ENCODE measurements at regions not wholly inside any gene's neighbourhood (a gene's known extent, or its start where the extent isn't known, plus 50 kb on each side); places are given as distances from the start of the nearest gene placed in this dataset.

DNA sequence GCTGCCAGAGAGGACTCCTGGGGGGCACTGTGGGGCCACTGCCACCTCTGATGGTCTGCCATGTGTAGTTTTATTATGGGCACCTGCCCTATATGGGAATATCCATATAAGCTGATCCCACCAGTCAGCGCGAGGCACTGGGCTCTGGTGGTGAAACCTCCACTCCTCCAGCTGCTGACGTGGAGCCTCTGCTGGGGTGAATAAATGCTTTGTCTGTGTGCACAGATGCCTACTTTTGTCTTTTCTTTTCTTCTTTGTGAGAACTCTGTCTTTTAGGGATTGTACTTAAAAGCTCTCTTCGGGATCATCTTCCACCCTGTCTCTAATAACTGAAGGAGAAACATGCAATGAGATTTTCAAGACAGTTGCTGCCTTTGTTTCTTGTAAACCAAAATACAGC, 68.9 kb upstream of the NCK2 start:
- CTCF ChIA-PET: no interaction called here
- no peak overlapping the region for H3K4me2 ChIP-seq
- TF ChIP-seq RAD21 (IDR thresholded peaks at IDR 0.05; ENCODE audit: low read length): no peak
- TF ChIP-seq MXI1 (IDR thresholded peaks at IDR 0.05; ENCODE audit: low read depth, low read length): no peak
- TF ChIP-seq TCF12 (IDR thresholded peaks at IDR 0.05): no peak
- TF ChIP-seq SIN3A (IDR thresholded peaks at IDR 0.05; ENCODE audit: borderline replicate concordance, low read depth, low read length): no peak
- TF ChIP-seq, protein P1, sequence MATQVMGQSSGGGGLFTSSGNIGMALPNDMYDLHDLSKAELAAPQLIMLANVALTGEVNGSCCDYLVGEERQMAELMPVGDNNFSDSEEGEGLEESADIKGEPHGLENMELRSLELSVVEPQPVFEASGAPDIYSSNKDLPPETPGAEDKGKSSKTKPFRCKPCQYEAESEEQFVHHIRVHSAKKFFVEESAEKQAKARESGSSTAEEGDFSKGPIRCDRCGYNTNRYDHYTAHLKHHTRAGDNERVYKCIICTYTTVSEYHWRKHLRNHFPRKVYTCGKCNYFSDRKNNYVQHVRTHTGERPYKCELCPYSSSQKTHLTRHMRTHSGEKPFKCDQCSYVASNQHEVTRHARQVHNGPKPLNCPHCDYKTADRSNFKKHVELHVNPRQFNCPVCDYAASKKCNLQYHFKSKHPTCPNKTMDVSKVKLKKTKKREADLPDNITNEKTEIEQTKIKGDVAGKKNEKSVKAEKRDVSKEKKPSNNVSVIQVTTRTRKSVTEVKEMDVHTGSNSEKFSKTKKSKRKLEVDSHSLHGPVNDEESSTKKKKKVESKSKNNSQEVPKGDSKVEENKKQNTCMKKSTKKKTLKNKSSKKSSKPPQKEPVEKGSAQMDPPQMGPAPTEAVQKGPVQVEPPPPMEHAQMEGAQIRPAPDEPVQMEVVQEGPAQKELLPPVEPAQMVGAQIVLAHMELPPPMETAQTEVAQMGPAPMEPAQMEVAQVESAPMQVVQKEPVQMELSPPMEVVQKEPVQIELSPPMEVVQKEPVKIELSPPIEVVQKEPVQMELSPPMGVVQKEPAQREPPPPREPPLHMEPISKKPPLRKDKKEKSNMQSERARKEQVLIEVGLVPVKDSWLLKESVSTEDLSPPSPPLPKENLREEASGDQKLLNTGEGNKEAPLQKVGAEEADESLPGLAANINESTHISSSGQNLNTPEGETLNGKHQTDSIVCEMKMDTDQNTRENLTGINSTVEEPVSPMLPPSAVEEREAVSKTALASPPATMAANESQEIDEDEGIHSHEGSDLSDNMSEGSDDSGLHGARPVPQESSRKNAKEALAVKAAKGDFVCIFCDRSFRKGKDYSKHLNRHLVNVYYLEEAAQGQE (IDR thresholded peaks at IDR 0.05; ENCODE audit: low read depth, low read length): no peak
- TF ChIP-seq FOSL2 (IDR thresholded peaks at IDR 0.05; ENCODE audit: borderline replicate concordance, low read depth): no peak
- TF ChIP-seq YY1 (IDR thresholded peaks at IDR 0.05; ENCODE audit: low read depth): no peak
- no peak for TF ChIP-seq GATA2 (CRISPR knock-in tag; IDR thresholded peaks at IDR 0.05)
- no peak for TF ChIP-seq EZH2phosphoT487 (IDR thresholded peaks at IDR 0.05; ENCODE audit: borderline replicate concordance, low read depth)
- no peak for TF ChIP-seq TAF1 (IDR thresholded peaks at IDR 0.05; ENCODE audit: borderline replicate concordance, low read depth, low read length)
- TF ChIP-seq FOXM1 (IDR thresholded peaks at IDR 0.05; ENCODE audit: low read depth): no peak
- TF ChIP-seq, protein P2, sequence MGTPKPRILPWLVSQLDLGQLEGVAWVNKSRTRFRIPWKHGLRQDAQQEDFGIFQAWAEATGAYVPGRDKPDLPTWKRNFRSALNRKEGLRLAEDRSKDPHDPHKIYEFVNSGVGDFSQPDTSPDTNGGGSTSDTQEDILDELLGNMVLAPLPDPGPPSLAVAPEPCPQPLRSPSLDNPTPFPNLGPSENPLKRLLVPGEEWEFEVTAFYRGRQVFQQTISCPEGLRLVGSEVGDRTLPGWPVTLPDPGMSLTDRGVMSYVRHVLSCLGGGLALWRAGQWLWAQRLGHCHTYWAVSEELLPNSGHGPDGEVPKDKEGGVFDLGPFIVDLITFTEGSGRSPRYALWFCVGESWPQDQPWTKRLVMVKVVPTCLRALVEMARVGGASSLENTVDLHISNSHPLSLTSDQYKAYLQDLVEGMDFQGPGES (IDR thresholded peaks at IDR 0.05; ENCODE audit: low read depth, low read length): no peak
- no peak for TF ChIP-seq CTCF (IDR thresholded peaks at IDR 0.05)
- TF ChIP-seq, protein P3, sequence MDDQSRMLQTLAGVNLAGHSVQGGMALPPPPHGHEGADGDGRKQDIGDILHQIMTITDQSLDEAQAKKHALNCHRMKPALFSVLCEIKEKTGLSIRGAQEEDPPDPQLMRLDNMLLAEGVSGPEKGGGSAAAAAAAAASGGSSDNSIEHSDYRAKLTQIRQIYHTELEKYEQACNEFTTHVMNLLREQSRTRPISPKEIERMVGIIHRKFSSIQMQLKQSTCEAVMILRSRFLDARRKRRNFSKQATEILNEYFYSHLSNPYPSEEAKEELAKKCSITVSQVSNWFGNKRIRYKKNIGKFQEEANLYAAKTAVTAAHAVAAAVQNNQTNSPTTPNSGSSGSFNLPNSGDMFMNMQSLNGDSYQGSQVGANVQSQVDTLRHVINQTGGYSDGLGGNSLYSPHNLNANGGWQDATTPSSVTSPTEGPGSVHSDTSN (IDR thresholded peaks at IDR 0.05): no peak
- TF ChIP-seq TEAD4 (IDR thresholded peaks at IDR 0.05; ENCODE audit: borderline replicate concordance, insufficient read depth): no peak
- no peak for TF ChIP-seq POLR2AphosphoS5 (IDR thresholded peaks at IDR 0.05; ENCODE audit: low read depth, low read length)
- H2AFZ ChIP-seq (ENCODE audit: low read depth): no peak overlapping the region
- no peaks in the 10 kb centered on the region; a peak in 1 of 4 replicates for H3K4me1 ChIP-seq (ENCODE audit: control insufficient read depth in 1 of 2, insufficient read depth in 2 of 2, low read depth in 1 of 2, low read length in 1 of 2)
- no peaks in the 10 kb centered on the region for H3K27me3 ChIP-seq (ENCODE audit: insufficient read depth)
- no peaks in the 10 kb centered on the region for H4K20me1 ChIP-seq (ENCODE audit: insufficient read depth)
- WGBS (ENCODE audit: low lambda C conversion rate): 55% methylated on average over 4 of the region's 4 CpGs
- no peak overlapping the region for H3K9ac ChIP-seq
- H3K36me3 ChIP-seq (replicated peaks in 1 of 2; ENCODE audit: control insufficient read depth in 1 of 2, insufficient read depth in 2 of 2, low read length in 1 of 2): no peaks in the 10 kb centered on the region
- no peak overlapping the region for H3K27ac ChIP-seq (ENCODE audit: low read depth in 2 of 2, low read length in 1 of 2)
- POLR2A ChIA-PET: no interaction called here
- DNase-seq: no peak
- no peak overlapping the region for H3K4me3 ChIP-seq (ENCODE audit: low read depth in 2 of 2, low read length in 1 of 2)
- H3K9me2 ChIP-seq: no peaks in the 10 kb centered on the region
- no peaks in the 10 kb centered on the region for H3F3A ChIP-seq (replicated peaks; ENCODE audit: insufficient read depth)
- H3K79me2 ChIP-seq (ENCODE audit: insufficient read depth): no peaks in the 10 kb centered on the region
- no peaks in the 10 kb centered on the region for H3K9me3 ChIP-seq

Measured in SK-N-SH (cell line).